ENCODE measurements at regions not wholly inside any gene's neighbourhood (a gene's known extent, or its start where the extent isn't known, plus 50 kb on each side); places are given as distances from the start of the nearest gene placed in this dataset.

GRCh38 chr10:105988848-105989247, 1175.7 kb downstream of the SORCS1 start:
- no peaks in the 10 kb centered on the region for H3K36me3 Mint-ChIP-seq (ENCODE audit: low read depth)
- no peak for DNase-seq (ENCODE audit: low spot score)
- H3K4me3 Mint-ChIP-seq (ENCODE audit: low read depth): no peak overlapping the region
- no peaks in the 10 kb centered on the region for H3K9me3 Mint-ChIP-seq
- H3K27ac Mint-ChIP-seq: no peak overlapping the region
- no peaks in the 10 kb centered on the region for H3K4me1 Mint-ChIP-seq (ENCODE audit: low read depth)
- no peaks in the 10 kb centered on the region for H3K27me3 Mint-ChIP-seq (ENCODE audit: low read depth)
- intact Hi-C loops (cut with micrococcal nuclease): no loop called here

DNA sequence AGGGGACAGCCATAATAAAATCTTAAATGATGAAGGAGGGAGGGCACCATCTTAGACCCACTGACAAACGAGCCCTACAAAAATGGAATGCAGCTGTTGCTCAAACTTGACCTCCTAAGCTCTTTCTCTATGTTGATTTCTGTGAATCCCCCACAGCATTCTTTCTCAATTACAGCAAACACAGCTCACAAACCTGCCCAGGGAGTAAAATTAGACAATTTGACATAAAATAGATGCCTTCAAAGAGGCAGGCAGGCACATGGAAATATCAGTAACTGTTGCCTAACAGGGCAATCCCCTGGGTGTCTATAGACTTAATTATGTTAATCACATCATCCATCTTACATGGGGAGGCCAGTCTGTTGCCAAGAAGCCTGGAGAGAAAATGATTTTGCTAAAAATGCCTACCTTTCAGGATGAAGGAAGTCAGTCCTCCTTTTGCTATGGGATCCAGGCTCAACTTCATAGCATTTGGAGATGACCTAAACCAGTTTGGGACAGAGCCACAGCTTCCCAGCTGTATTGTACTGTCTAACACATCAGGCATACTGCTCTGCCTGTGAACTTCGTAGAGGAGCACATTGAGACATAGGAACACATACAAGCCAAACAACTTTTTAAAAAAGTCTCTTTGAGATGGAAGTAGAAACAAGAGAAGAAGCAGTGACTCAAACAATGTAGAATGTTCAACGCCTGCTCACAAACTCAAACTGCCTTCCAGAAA, 1177.4 kb downstream of the SORCS1 start:
- H3K4me3 Mint-ChIP-seq (ENCODE audit: low read depth): no peak overlapping the region
- intact Hi-C loops (cut with micrococcal nuclease): no loop called here
- no peaks in the 10 kb centered on the region for H3K36me3 Mint-ChIP-seq (ENCODE audit: low read depth)
- no peaks in the 10 kb centered on the region for H3K27me3 Mint-ChIP-seq (ENCODE audit: low read depth)
- H3K27ac Mint-ChIP-seq: no peak overlapping the region
- H3K4me1 Mint-ChIP-seq (ENCODE audit: low read depth): no peaks in the 10 kb centered on the region
- no peaks in the 10 kb centered on the region for H3K9me3 Mint-ChIP-seq
- no peak for DNase-seq (ENCODE audit: low spot score)

GRCh38 chr10:105986486-105986885, 1178.0 kb downstream of the SORCS1 start:
- H3K36me3 Mint-ChIP-seq (ENCODE audit: low read depth): no peaks in the 10 kb centered on the region
- intact Hi-C loops (cut with micrococcal nuclease): no loop called here
- H3K4me1 Mint-ChIP-seq (ENCODE audit: low read depth): no peaks in the 10 kb centered on the region
- no peaks in the 10 kb centered on the region for H3K9me3 Mint-ChIP-seq
- H3K27ac Mint-ChIP-seq: no peak overlapping the region
- no peaks in the 10 kb centered on the region for H3K27me3 Mint-ChIP-seq (ENCODE audit: low read depth)
- H3K4me3 Mint-ChIP-seq (ENCODE audit: low read depth): no peak overlapping the region
- no peak for DNase-seq (ENCODE audit: low spot score)

DNA sequence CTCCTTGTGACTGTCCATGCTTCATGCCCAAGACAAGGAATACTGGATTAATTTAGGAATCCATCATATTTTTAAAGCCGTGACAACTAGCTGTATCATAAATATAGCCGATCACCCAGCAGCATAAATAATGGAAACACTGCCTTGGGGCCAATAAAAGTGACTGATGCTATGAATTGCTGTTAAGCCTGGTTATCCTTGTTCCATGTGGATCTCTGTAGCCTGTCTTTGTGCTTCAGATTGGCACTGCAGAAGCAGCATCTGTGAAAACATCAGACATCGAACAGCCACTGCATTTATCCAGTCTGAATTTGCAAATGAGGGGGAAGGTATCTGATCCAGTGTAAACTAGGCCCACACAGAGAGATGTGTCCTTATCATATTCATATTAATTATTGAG, 1181.8 kb downstream of the SORCS1 start:
- no peak overlapping the region for H3K27ac Mint-ChIP-seq
- no peaks in the 10 kb centered on the region for H3K36me3 Mint-ChIP-seq (ENCODE audit: low read depth)
- no peak overlapping the region for H3K4me3 Mint-ChIP-seq (ENCODE audit: low read depth)
- no peaks in the 10 kb centered on the region for H3K9me3 Mint-ChIP-seq
- no peaks in the 10 kb centered on the region for H3K27me3 Mint-ChIP-seq (ENCODE audit: low read depth)
- no peaks in the 10 kb centered on the region for H3K4me1 Mint-ChIP-seq (ENCODE audit: low read depth)
- intact Hi-C loops (cut with micrococcal nuclease): no loop called here
- no peak for DNase-seq (ENCODE audit: low spot score)

DNA sequence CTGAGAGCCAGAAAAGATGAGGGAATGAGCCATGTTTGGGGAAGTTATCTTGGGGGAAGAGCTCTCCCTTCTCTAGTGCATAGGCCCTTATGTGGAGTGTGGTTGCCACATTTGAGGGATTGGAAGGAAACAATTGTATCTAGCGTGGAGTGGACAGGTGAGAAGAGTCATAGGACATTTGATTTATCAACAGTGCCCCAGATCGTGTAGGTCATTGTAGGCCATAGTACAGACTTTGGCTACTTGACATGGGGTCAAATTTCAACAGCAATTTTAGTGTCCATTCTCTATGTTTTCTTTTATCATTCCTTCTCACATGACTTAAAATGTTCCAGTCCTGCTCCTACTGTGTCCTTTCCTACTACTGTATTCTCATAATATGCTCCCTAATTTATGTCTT, 1182.8 kb downstream of the SORCS1 start:
- Mint-ChIP-seq H3K4me3 (ENCODE audit: low read depth) (no peak overlapping the region), H3K9me3 (no peaks in the 10 kb centered on the region), H3K27ac (no peak overlapping the region), H3K27me3 (ENCODE audit: low read depth) (no peaks in the 10 kb centered on the region), H3K4me1 (ENCODE audit: low read depth) (no peaks in the 10 kb centered on the region), H3K36me3 (ENCODE audit: low read depth) (no peaks in the 10 kb centered on the region)
- intact Hi-C loops (cut with micrococcal nuclease): no loop called here
- no peak for DNase-seq (ENCODE audit: low spot score)

GRCh38 chr10:105974803-105975456, 1189.6 kb downstream of the SORCS1 start:
- Mint-ChIP-seq H3K4me3 (ENCODE audit: low read depth) (no peak overlapping the region), H3K4me1 (ENCODE audit: low read depth) (peaks cover 2% of the 10 kb centered on the region), H3K27ac (no peak overlapping the region), H3K27me3 (ENCODE audit: low read depth) (no peaks in the 10 kb centered on the region), H3K9me3 (no peaks in the 10 kb centered on the region), H3K36me3 (ENCODE audit: low read depth) (no peaks in the 10 kb centered on the region)
- intact Hi-C loops (cut with micrococcal nuclease): no loop called here
- DNase-seq (ENCODE audit: low spot score): no peak

- Mint-ChIP-seq H3K36me3 (ENCODE audit: low read depth) (no peaks in the 10 kb centered on the region), H3K27me3 (ENCODE audit: low read depth) (no peaks in the 10 kb centered on the region), H3K9me3 (no peaks in the 10 kb centered on the region), H3K4me3 (ENCODE audit: low read depth) (no peak overlapping the region), H3K4me1 (ENCODE audit: low read depth) (peaks cover 2% of the 10 kb centered on the region), H3K27ac (no peak overlapping the region)
- no peak for DNase-seq (ENCODE audit: low spot score)
- intact Hi-C loops (cut with micrococcal nuclease): no loop called here
Observed at GRCh38 chr10:105973902-105974301, 1190.6 kb downstream of the SORCS1 start.

GRCh38 chr10:105973360-105973759, 1191.1 kb downstream of the SORCS1 start:
- Mint-ChIP-seq H3K36me3 (ENCODE audit: low read depth) (no peaks in the 10 kb centered on the region), H3K4me1 (ENCODE audit: low read depth) (peaks cover 2% of the 10 kb centered on the region), H3K4me3 (ENCODE audit: low read depth) (no peak overlapping the region), H3K9me3 (no peaks in the 10 kb centered on the region), H3K27ac (no peak overlapping the region), H3K27me3 (ENCODE audit: low read depth) (no peaks in the 10 kb centered on the region)
- intact Hi-C loops (cut with micrococcal nuclease): no loop called here
- DNase-seq (ENCODE audit: low spot score): no peak

GRCh38 chr10:105971460-105971859, 1193.0 kb downstream of the SORCS1 start:
- H3K4me3 Mint-ChIP-seq (ENCODE audit: low read depth): no peak overlapping the region
- DNase-seq (ENCODE audit: low spot score): no peak
- H3K27ac Mint-ChIP-seq: no peak overlapping the region
- H3K4me1 Mint-ChIP-seq (ENCODE audit: low read depth): peaks cover 2% of the 10 kb centered on the region
- H3K27me3 Mint-ChIP-seq (ENCODE audit: low read depth): no peaks in the 10 kb centered on the region
- intact Hi-C loops (cut with micrococcal nuclease): no loop called here
- H3K9me3 Mint-ChIP-seq: no peaks in the 10 kb centered on the region
- no peaks in the 10 kb centered on the region for H3K36me3 Mint-ChIP-seq (ENCODE audit: low read depth)

DNA sequence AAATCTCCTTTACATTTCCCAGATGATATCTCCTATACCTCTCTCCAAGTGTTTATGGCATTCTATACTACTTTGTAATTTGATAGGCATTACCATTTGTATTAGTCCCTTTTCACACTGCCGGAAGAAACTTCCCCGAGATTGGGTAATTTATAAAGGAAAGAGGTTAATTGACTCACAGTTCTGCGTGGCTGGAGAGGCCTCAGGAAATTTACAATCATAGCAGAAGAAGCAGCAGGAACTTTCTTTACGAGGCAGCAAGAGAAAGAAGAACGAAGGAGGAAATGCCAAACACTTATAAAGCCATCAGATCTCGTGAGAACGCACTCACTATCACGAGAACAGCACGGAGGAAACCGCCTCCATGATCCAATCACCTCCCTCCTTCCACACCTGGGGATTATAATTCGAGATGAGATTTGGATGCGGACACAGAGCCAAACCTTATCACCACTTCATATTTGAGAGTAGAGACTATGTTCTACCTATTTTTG, 1194.6 kb downstream of the SORCS1 start:
- Mint-ChIP-seq H3K27ac (no peak overlapping the region), H3K4me3 (ENCODE audit: low read depth) (no peak overlapping the region), H3K9me3 (no peaks in the 10 kb centered on the region), H3K36me3 (ENCODE audit: low read depth) (no peaks in the 10 kb centered on the region), H3K27me3 (ENCODE audit: low read depth) (no peaks in the 10 kb centered on the region), H3K4me1 (ENCODE audit: low read depth) (peaks cover 2% of the 10 kb centered on the region)
- no peak for DNase-seq (ENCODE audit: low spot score)
- intact Hi-C loops (cut with micrococcal nuclease): no loop called here

DNA sequence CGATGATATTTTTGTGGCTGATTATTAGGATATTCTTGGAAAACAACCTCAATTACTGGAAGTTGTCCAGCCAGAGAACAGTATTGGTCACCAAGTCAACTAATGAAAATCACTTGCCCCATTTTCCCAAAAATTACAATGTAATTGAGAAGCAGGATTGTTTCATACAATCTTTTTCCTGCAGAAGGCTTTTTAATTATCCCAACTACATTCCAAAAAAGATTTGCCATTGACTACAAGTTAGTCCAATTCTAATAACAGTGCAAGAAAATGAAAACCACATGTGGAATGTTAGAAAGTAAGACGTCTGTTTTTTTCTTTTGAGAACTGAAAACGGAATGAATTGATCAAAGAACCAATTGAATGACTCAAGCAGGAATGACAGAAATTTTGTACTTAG, 1195.8 kb downstream of the SORCS1 start:
- intact Hi-C loops (cut with micrococcal nuclease): no loop called here
- H3K9me3 Mint-ChIP-seq: no peaks in the 10 kb centered on the region
- no peaks in the 10 kb centered on the region for H3K4me1 Mint-ChIP-seq (ENCODE audit: low read depth)
- H3K27ac Mint-ChIP-seq: no peak overlapping the region
- no peaks in the 10 kb centered on the region for H3K27me3 Mint-ChIP-seq (ENCODE audit: low read depth)
- no peaks in the 10 kb centered on the region for H3K36me3 Mint-ChIP-seq (ENCODE audit: low read depth)
- H3K4me3 Mint-ChIP-seq (ENCODE audit: low read depth): no peak overlapping the region
- DNase-seq (ENCODE audit: low spot score): no peak

DNA sequence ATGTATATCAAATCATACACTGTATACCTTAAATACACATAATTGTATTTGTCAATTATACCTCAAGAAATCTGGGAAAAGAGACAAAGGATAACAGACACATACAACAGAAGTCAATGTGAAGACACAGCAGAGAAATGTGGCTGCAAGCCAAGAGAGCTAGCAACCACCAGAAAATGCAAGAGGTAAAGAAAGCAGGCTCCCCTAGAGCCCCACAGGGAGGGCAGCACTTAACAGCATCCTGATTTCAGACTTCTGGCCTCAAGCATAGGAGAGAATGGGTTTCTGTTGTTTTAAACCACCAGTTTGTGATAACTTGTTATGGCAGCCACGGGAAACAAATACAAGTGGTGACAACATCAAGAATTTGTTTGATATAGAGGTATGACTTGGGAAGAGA, 1197.2 kb downstream of the SORCS1 start:
- Mint-ChIP-seq H3K9me3 (no peaks in the 10 kb centered on the region), H3K4me3 (ENCODE audit: low read depth) (no peak overlapping the region), H3K27ac (no peak overlapping the region), H3K36me3 (ENCODE audit: low read depth) (no peaks in the 10 kb centered on the region), H3K4me1 (ENCODE audit: low read depth) (no peaks in the 10 kb centered on the region), H3K27me3 (ENCODE audit: low read depth) (no peaks in the 10 kb centered on the region)
- intact Hi-C loops (cut with micrococcal nuclease): no loop called here
- no peak for DNase-seq (ENCODE audit: low spot score)

DNA sequence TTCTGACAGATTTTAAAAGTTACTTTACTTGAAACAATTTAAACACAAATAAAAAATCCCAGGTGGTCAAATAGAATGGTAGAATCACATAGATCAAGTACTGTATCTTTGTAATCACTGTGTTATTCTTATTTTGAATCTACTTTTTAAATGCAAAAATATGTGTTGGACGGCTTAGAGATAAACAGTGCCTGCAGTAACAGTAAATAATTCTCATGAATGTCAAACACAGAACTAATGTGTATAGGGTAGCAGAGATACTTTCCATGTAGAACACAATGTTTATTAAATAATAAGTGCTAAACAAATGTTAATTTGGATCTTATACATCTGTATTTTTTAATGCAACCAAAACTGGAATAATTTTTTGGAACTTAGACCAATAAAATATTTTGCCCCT, 1199.4 kb downstream of the SORCS1 start:
- H3K4me3 Mint-ChIP-seq (ENCODE audit: low read depth): no peak overlapping the region
- H3K27ac Mint-ChIP-seq: no peak overlapping the region
- intact Hi-C loops (cut with micrococcal nuclease): no loop called here
- no peak for DNase-seq (ENCODE audit: low spot score)
- H3K4me1 Mint-ChIP-seq (ENCODE audit: low read depth): no peaks in the 10 kb centered on the region
- H3K36me3 Mint-ChIP-seq (ENCODE audit: low read depth): no peaks in the 10 kb centered on the region
- H3K27me3 Mint-ChIP-seq (ENCODE audit: low read depth): no peaks in the 10 kb centered on the region
- no peaks in the 10 kb centered on the region for H3K9me3 Mint-ChIP-seq
